ENCODE measurements at regions not wholly inside any gene's neighbourhood (a gene's known extent, or its start where the extent isn't known, plus 50 kb on each side); places are given as distances from the start of the nearest gene placed in this dataset.

- intact Hi-C loops (cut with micrococcal nuclease) (no loop called here), in situ Hi-C loops (cut with MboI) (no loop called here)
- no peak overlapping the region for H2AFZ ChIP-seq (ENCODE audit: low read depth, low read length)
- no peaks in the 10 kb centered on the region for H3K27me3 ChIP-seq (ENCODE audit: control insufficient read depth in 2 of 2, insufficient read depth in 2 of 2, low read length in 2 of 2)
- CTCF ChIA-PET (ENCODE audit: low intra/inter-chr PET ratio): no interaction called here
- FAIRE-seq: no peak
- no TSS peak for BruUV-seq (replicated peaks)
- H3K36me3 ChIP-seq (ENCODE audit: control insufficient read depth, insufficient read depth, low read length): no peaks in the 10 kb centered on the region
- H3K79me2 ChIP-seq (ENCODE audit: control insufficient read depth, insufficient read depth, low read length): no peaks in the 10 kb centered on the region
- TF ChIP-seq HDAC6 (IDR thresholded peaks at IDR 0.05; ENCODE audit: low read depth, low read length) (no peak), MLLT1 (IDR thresholded peaks at IDR 0.05) (no peak), ZNF583 (CRISPR knock-in tag; IDR thresholded peaks at IDR 0.05) (no peak), CBFB (CRISPR knock-in tag; IDR thresholded peaks at IDR 0.05) (no peak), MED1 (CRISPR knock-in tag; IDR thresholded peaks at IDR 0.05; ENCODE audit: borderline replicate concordance) (no peak), ZNF584 (CRISPR knock-in tag; IDR thresholded peaks at IDR 0.05; ENCODE audit: low read depth) (no peak), XRCC5 (IDR thresholded peaks at IDR 0.05; ENCODE audit: low read depth, low read length) (no peak)
- POLR2A ChIA-PET: no interaction called here
- DNase-seq (ENCODE audit: extremely low read depth in 1 of 4, low spot score in 3 of 4): no peak
- H4K20me1 ChIP-seq (replicated peaks; ENCODE audit: control insufficient read depth, insufficient read depth, low read length): no peaks in the 10 kb centered on the region
- H3K4me1 ChIP-seq (replicated peaks in 1 of 2; ENCODE audit: control insufficient read depth in 2 of 2, insufficient read depth in 2 of 2, low read length in 2 of 2): no peaks in the 10 kb centered on the region
- H3K4me2 ChIP-seq (ENCODE audit: insufficient read depth, low read length): no peak overlapping the region
- H3K27ac ChIP-seq (ENCODE audit: extremely low read depth, low read depth, low read length): no peak overlapping the region
- no peak overlapping the region for H3K9ac ChIP-seq (ENCODE audit: insufficient read depth in 1 of 2, low read depth in 2 of 2, low read length in 2 of 2)
- H3K4me3 ChIP-seq: no peak overlapping the region
- H3K9me1 ChIP-seq (ENCODE audit: control insufficient read depth, insufficient read depth, low read length): no peaks in the 10 kb centered on the region
- ATAC-seq: no peak
- no peaks in the 10 kb centered on the region for H3K9me3 ChIP-seq (replicated peaks; ENCODE audit: control insufficient read depth, insufficient read depth, low read depth, low read length)
Measured at GRCh38 chr16:59773330-59773729, 1039.2 kb upstream of the GOT2 start.
